Hematopoietic multipotent progenitor cell treated with erythropoietin and hydrocortisone succinate and interleukin-3 and kit ligand, for 15 days (in vitro differentiated cells): ENCODE measurements at regions not wholly inside any gene's neighbourhood (a gene's known extent, or its start where the extent isn't known, plus 50 kb on each side); places are given as distances from the start of the nearest gene placed in this dataset.
"Not testable (repeated sequence)": the region's sequence is repeated elsewhere in the genome, so short reads cannot be mapped to it uniquely, and the experiment has no call there.

Experiments
- DNase-seq: peaks from one replicate; pipeline ENCODE4 v3.0.0-alpha.2; 2015; ENCODE audit warnings: low spot score

DNA sequence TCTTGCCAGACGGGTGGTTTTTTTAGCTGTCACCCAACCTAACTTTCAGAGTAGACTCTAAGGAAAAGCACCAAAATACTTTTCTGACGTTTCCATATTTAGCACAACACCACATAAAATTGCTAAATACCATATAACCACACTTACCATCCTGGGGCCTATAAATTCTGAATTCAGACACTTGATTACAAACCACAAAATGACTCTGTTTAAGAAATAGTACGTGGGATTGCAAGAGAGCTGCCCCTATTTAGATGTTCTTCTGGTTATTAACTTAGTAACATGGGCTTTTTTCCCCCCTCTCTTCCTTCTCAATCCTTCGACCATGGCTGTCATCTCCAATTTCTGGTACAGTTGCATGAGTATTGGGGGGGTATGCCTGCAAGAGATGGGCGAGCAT is 287.7 kb downstream of the BMP4 start:
- DNase-seq = no peak

DNA sequence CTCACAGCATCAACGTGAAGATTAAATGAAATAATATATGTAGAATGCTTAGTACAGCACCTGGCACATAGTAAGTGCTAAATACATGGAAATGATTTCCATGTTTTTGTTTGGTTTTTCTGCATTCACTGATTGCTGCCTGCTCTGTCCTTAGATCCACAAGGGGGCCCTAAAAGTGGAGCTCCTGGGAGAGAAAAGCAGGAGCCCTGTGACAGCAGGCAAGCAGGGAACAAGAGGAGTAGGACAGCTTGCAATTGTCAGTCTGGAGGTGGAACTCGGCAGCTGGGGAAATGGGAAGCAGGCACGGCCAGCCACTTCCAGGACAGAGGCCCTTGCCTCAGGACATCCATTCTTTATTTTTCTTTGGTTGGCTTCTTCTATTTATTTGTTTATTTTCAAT is 292.9 kb downstream of the BMP4 start:
- no peak for DNase-seq

DNA sequence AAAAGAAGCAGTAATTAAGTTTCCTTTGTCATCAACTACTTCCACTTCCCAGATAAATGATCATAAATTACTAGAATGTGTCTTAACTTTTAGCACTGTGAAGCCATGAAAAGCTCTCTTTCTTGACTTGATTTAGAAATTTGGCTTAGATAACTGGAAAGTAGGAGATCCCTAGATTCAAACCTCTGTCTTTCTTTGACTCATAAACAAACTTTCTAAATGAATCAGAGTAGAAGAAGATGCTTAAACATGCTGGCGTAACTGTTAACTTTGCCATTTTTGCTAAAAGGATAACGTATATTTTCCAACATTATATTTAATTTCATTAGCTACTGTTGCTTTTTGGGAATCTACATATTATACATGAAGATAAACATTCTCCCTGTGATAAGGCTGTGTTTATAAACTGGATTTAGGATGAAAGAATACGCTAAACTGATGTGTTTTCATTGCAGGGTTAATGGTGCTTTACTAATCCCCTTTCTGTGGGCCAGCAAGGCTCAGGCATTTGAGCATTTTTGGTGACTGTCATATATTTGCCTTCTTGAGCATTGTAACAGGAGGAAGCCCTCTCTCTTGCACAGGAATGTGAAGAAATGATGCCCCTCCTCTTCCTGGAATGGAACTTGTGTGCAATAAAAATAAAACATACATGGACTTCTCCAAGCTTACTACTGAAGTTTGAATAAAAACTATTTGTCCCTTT is 301.4 kb downstream of the BMP4 start:
- DNase-seq = no peak

DNA sequence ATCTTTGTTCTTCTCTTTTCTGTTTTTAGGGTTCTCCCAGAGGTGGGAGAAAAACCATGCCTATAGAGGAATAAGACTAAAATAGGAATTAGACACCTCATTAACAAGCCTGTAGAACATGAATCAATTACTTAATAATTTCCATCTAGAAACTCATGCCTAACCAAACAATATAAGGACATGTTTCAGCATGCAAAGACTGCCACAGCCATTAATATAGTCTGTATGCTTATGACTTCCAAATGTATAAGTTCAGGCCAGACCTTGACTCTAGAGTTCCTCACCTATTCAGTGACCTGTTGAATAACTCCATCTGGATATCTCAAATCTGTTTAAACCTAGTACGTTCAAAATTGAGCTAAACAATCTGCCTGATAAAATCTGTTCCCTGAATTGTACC is 304.6 kb downstream of the BMP4 start:
- DNase-seq = no peak

DNA sequence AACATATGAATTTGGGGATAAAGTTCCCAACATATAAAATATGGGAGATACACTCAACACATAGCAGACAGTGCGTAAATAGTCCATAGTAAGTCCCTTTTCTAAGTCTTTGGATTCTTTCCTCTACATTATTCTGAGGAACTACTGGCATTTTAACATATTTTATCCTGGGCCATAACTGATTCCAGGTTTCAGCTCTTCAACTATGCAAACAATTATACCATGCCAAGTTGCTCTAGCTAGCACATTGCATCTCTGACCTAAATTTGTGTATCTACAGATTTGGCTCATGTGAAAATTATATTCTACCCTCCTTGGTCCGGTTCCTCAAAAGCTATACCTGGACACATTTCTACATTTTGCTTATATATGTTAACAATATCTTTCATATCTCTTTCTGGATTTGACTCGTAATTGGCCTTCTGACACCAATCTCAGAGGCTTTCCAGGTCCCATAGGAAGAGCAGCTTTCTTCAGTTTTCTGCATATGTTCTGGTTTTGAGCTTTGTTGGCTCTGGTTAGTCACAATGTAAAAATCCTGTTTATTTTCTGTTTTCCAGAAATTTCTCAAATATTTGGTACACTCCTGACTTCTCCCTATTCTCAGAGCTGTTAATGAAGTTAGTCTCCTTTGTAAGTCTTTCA is 305.4 kb downstream of the BMP4 start:
- no peak for DNase-seq

DNA sequence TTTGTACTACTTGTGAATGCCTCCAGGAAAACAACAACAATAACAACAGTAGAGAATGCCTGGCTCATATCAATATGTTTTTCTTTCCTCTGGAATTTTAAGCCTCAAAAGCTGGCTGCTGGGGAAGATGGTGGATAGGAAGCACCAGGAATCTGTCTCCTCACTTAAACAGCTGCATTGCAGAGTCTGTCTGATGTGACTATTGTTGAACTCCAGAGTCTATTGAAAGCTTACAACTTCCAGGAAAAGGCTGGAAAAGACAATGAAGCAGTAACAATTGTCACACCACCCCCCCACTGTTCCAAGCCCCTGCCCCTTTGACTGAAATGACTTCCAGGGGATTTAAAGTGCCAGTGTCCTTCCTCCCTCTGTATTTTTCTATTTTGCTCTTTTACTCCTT is 309.7 kb downstream of the BMP4 start:
- no peak for DNase-seq

DNA sequence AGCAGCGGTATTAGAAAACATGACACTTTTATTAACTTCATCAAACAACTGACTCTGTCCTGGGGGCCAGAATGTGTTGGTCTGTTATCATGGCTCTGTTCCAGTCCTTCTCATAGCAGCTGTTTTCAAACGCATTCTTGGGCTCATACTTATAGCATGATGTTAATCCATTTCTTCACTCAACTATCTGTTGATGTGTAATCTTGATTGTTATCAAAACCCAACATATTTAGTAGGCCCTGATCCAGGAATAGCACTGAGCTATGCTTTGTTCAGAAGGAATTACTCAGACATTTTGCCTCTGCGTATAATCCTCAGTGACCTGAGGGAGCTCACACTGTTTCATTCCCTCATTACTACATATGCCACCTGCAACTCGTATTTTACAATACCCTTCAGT is 315.9 kb downstream of the BMP4 start:
- DNase-seq = no peak

DNA sequence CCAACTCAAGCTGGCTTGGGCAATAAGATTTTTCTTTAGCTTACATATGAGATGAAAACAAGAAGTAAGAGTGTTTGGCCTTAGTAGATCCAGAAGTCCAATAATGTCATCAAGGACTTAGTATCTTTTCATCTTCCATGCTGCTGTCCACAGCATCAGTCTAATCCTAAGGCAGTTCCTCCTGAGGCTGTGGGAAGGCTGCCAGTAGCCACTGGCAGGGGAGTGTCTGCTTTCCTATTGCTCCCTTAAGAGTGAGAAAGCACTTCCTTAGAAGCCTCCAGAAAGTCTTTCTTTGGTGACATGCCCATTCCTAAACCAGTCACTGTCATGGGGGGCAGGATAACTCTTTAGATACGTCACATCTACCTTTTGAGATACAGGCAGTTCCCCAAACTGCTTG is 317.7 kb downstream of the BMP4 start:
- no peak for DNase-seq

DNA sequence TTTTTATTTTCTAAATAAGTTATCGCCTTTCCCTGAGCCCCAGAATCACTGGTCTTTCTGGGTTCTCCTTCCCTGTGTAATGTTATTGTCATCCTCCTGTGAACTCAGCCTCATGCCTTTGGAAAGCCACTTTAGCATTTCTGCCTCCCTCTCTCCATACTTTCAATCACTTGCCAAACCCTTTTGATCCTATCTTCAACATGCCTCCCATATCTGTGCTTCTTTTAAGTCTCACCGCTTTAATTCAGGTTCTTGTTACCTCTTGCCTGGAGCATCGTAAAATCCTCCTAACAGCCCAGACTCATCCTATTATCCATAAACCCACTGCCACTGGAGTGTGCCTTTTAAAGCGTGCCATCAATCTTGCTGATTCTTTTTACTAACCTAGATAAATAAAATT is 321.8 kb downstream of the BMP4 start:
- DNase-seq = no peak

DNA sequence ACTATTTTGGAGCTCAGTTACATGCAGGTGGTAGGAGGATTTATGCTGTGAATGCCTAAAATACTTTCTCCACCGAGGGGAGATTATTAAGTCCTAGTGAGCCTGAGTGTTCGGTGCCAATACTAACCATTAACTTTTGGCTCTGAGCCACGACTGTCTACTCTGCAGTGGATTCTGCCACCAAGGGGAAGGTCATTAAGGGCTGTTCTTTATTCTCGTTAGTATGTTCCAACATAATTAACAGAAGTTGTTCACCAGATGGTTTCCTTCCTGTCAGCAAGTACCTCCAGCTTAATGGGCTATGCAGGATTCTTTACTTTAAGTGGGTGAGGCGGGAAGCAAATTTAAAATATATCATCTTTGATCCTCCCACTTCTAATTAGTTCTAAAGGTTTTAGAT is 326.3 kb downstream of the BMP4 start:
- no peak for DNase-seq

DNA sequence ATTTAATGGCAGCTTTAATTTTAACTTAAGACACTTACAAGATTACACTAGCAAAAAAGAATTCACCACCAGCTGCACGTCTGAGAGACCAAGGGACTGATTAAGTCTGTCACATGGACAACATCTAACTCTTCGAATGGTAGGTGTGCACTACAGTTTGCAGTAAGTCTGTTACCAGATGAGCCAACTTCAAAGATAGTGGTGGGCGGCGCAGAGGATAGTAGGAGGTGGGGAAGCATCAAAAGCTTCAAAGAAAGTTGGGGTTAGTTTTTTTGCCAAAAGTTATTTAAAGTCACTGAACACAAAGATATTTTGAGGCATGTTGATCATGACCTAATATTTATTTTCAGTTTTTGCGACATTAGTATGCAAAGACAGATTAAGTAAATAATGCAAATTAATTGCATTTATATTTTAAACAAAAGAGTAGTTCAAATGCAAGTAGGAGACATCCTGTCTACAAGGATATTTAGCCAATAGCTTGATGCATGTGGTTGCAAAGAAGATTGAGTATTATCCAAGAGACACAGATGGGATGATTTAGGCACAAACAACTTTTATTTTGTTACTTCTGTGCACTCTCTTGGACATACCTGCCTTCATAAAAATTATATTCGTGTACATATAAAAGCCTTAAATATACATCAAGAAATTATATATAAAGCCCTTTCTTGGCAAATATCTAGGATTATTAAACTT is 327.7 kb downstream of the BMP4 start:
- no peak for DNase-seq

DNA sequence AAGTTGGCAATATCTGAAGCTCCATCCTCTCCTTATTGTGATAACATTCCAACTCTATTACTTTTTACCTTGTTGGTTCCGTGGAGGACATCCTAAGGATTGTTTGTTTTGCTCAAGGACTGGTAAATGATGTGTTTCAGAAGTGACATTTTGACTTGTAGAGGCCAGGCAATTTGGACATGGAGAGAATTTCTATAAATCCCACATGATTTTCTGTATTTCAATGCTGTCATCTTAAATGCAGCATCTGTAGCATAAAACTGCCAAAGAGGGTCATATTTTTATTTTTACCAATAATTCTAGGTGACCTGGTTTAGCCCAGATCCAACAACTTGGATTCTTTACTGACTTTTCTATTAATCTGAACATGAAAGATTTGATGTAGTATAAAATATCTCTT is 328.4 kb downstream of the BMP4 start:
- no peak for DNase-seq

DNA sequence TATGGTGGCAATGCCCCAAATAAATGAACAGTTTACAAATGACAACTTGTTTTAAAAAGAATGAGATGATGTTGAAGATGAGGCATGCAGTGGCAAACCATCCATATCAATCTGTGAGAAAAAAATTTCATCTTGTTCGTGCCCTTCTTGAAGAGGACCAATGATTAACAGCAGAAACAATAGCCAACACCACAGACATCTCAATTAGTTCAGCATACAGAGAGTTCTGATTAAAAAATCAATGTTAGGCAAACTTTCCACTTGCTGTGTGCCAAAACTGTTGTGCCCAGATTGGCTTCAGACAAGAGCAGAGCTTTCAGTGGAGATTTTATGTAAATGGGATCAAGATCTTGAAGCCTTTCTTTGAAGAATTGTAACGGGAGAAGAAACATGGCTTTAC is 329.9 kb downstream of the BMP4 start:
- no peak for DNase-seq

DNA sequence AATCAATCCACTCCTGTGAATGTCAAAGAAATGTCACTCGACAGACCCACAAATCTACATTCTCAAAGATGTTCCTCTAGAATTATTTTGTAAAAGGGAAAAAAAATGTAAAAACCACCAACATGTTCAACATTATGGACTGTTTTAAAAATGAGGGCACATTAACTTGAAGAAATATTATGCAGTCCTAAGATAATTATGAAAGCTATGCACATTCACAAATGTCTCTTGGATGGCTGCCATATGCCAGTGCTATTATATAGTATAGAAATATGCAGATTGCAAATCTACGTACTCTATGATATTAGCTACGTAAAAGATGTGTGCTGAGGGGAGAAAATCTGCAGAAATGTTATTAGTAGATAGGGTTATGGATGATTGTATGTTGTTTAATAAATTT is 334.2 kb downstream of the BMP4 start:
- DNase-seq = no peak

DNA sequence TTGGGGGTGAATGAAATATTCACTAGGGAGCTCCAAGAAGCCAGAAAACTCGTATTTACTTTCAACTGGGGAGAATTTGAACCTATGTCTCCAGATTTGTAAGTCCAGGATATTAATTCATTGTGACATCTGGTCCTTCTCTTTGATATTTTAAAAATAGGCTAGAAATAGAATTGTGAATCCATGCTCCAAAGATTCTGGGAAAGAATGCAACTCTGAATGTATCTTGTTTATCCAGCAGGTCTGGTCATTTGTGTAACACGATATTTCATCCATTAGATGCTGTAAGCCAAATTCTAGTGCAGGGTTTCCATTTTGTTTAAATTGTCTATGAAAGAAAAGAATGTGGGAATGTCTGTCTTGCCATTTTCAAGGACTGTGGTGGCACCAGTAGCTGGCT is 334.7 kb downstream of the BMP4 start:
- no peak for DNase-seq

DNA sequence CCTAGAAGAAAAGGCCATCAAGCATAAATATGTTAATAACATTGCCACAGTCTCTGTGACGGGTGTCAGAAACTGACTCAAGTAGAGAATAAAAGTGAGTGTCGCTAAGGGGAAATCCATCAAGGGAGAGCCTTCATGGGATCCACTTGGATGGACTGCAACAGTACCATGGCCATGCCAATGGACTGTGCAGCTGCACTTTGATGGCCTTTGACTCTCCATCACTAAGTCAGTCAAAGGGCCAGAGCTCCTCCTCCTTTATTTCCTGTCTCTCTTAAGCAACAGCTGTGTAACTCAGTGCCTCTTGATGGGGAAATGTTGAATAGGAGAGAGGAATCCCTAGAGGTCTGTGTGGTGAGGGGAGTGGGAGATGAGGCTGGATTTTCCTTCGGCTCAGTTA is 335.2 kb downstream of the BMP4 start:
- DNase-seq = no peak

DNA sequence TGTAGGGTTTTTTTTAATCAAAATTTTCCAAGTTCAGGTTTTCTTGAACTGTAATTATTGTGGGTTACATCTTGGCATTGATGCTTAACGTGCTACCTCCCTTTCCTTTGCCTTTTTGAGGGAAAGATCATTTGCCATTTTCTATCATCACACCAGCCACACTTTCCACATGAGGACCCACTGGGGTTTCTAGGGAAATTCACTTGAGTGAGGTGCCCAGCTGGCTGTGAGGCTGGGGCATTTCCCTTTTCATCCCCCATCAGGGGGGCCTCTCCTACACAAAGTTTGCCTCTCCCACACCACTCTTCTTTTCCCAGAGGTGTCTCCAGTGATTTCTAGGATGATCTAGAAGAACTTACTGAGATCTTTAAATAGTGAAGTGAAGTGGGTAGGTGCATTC is 335.7 kb downstream of the BMP4 start:
- no peak for DNase-seq

DNA sequence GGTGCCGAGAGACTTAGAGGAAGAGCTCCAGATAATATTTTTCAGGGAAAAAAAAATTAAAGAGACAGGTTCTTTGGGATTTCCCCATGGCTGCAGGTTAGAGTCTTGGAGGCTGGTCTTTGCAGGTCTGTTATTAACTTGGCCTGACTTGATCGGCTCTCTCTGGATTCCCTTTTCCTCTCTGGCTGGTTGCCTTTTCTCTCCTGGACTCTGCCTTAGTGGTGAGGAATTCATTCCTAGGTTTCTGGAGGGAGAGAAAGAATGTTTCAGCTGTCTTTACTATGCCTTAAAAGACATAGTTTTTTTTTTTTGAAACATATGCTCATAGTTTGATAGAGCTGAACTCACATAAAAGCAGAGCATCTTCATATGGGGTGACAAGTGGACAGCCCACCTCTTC is 336.3 kb downstream of the BMP4 start:
- DNase-seq = no peak

DNA sequence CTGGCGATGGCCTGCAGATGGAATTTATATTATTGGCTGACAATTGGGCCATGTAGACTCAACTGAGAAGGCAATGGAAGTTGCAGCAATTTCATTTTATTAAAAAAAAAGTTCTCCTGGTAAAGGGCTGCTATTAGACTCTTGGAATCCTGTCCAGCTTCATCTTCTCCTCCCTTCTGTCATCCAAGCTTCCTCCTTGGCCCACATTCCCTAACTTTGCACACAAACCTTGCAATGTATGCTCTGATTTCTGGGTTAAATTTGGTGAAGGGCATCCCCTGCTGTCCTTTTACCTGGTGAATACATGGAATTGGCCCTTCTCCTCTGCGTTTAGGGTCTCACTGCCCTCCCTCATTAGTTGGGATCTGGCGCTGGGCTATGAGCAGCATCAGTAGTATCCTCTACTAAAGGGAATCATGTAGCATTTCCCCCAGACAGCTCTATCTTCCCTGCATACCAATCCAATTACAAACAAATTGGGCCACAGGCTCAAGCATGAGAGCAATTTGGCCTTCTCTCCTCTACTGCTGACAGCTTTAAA is 336.9 kb downstream of the BMP4 start:
- DNase-seq = no peak

DNA sequence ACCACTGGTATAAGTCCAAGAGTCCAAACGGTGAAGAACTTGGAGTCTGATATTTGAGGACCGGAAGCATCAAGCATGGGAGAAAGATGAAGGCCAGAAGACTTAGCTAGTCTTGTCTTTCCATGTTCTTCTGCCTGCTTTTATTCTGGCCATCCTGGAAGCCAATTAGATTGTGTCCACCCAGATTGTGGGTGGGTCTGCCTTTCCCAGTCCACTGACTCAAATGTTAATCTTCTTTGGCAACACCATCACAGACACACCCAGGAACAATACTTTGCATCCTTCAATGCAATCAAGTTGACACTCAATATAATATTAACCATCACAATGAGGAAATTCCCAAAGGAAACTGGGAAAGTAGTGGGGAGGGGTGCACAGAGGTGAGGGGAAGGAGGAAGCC is 340.1 kb downstream of the BMP4 start:
- not testable (repeated sequence) for DNase-seq

DNA sequence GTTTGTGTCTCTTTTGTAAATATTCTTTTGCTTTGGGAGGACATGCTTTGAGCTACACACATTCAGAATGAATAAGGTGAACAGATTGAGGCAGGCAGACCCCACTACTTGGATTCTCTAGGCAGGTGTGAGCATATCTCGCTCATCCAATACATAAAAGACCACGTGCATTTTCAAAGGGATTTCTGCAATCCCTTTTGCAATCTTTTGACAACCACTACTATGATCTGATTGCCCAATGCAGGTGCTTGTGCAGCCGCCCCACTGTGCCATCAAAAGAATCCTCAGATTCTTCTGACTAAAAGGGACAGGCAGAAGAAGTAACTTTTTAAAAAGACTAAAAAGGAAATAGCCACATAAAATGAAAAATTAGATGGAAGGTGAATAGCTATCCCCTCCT is 341.4 kb downstream of the BMP4 start:
- no peak for DNase-seq

DNA sequence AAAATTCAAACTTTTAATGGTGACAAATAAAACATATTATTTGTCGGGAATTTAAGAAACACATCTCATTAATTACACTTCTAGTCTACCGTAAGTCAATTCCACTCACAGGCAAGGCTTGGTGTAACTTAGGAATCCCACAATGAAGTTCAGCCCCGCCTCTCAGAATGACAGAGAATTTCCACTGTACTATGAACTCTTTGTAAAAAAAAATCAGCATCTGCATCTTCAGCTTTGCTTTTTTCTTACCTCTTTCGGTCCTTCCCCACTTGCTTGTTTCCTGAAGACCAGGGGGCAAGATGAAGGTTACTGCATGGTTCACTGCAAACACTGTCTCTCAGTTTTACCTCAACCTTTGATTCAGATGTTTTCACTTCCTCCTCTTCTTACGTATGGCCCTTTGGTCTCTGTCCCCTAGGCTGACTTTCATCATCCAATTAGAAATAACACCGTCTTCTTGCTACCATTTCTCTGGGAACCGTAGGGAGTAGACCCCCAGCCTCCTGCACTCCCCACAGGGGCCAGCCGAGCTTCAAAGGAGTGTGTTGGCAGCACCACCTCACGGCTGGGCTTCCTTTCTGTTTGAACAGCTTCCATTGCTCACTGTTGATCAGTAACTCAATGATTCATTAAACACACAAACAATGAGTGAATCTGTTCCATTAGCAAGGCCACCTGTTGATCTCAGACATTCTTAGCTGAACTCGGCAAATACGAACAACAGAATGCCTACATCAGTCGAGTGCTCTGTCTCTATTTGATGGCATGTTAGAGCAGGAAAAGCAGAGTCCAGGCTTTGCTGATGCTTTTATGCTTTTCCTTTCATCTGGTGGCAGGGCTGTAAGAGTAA is 343.0 kb downstream of the BMP4 start:
- DNase-seq = no peak
